HepG2 (cell line): ENCODE measurements at regions not wholly inside any gene's neighbourhood (a gene's known extent, or its start where the extent isn't known, plus 50 kb on each side); places are given as distances from the start of the nearest gene placed in this dataset.
A peak's percentile ranks its signal among the peaks of the same experiment; 100 is the strongest.

Experiments
- RELA ChIP-seq: sonication (generic); formaldehyde crosslinking; IDR thresholded peaks from 2 replicates; pipeline ENCODE4 v1.4.0; 2020; ENCODE audit warnings: missing genetic modification reagents
- SNAPC4 ChIP-seq: sonication (generic); formaldehyde crosslinking; IDR thresholded peaks from 2 replicates; pipeline ENCODE4 v1.4.0; 2020; ENCODE audit warnings: mild to moderate bottlenecking, missing genetic modification reagents
- WIZ ChIP-seq: sonication (generic); formaldehyde crosslinking; IDR thresholded peaks from 2 replicates; pipeline ENCODE4 v1.5.1; 2020; ENCODE audit warnings: mild to moderate bottlenecking, missing genetic modification reagents
- XBP1 ChIP-seq: sonication (generic); formaldehyde crosslinking; IDR thresholded peaks from 2 replicates; pipeline ENCODE4 v1.5.0; 2020; ENCODE audit warnings: missing genetic modification reagents
- ZC3H4 ChIP-seq: sonication (generic); formaldehyde crosslinking; IDR thresholded peaks from 2 replicates; pipeline ENCODE4 v1.4.0; 2020; ENCODE audit warnings: missing genetic modification reagents, borderline replicate concordance
- ZFYVE20 ChIP-seq: sonication (generic); formaldehyde crosslinking; IDR thresholded peaks from 2 replicates; pipeline ENCODE4 v1.8.0; 2023; ENCODE audit warnings: low read depth, mild to moderate bottlenecking, moderate library complexity, missing genetic modification reagents, borderline replicate concordance
- ZHX2 ChIP-seq, 2 experiments: sonication (generic) in 1 of 2; formaldehyde crosslinking in 1 of 2; IDR thresholded peaks; 2 replicates each; pipeline versions ENCODE4 v1.6.1 to v1.9.0; 2014 to 2022; ENCODE audit warnings: antibody characterized with exemption in 1 of 2, borderline replicate concordance in 1 of 2, inconsistent platforms in 1 of 2, low read depth in 1 of 2, missing genetic modification reagents in 1 of 2
- ZNF354B ChIP-seq: sonication (generic); formaldehyde crosslinking; IDR thresholded peaks from 2 replicates; pipeline ENCODE4 v1.8.0; 2022; ENCODE audit warnings: mild to moderate bottlenecking, missing genetic modification reagents
- ZNF703 ChIP-seq: sonication (generic); formaldehyde crosslinking; IDR thresholded peaks from 2 replicates; pipeline ENCODE4 v1.5.1; 2020; ENCODE audit warnings: missing genetic modification reagents, mild to moderate bottlenecking, moderate library complexity, borderline replicate concordance
- TF ChIP-seq, protein P1 (sequence below): sonication (generic); formaldehyde crosslinking; IDR thresholded peaks from one replicate; pipeline ENCODE4 v1.5.1; 2020; ENCODE audit warnings: mild to moderate bottlenecking, missing genetic modification reagents; ENCODE audit errors: not compliant biosample characterization

- TF ChIP-seq RELA (CRISPR knock-in tag) (no peak), ZNF354B (CRISPR knock-in tag) (no peak), WIZ (CRISPR knock-in tag) (0 out of 2 replicates have a peak, but pooled peaks have one; percentile 22), SNAPC4 (no peak), ZC3H4 (CRISPR knock-in tag) (no peak), ZFYVE20 (no peak), XBP1 (no peak), ZHX2 (IDR thresholded peaks at IDR 0.05; ENCODE audit: low read depth) (no peak), ZHX2 (CRISPR knock-in tag; IDR thresholded peaks at IDR 0.05; ENCODE audit: borderline replicate concordance) (no peak), ZNF703 (CRISPR knock-in tag) (no peak)
- TF ChIP-seq, protein P1, sequence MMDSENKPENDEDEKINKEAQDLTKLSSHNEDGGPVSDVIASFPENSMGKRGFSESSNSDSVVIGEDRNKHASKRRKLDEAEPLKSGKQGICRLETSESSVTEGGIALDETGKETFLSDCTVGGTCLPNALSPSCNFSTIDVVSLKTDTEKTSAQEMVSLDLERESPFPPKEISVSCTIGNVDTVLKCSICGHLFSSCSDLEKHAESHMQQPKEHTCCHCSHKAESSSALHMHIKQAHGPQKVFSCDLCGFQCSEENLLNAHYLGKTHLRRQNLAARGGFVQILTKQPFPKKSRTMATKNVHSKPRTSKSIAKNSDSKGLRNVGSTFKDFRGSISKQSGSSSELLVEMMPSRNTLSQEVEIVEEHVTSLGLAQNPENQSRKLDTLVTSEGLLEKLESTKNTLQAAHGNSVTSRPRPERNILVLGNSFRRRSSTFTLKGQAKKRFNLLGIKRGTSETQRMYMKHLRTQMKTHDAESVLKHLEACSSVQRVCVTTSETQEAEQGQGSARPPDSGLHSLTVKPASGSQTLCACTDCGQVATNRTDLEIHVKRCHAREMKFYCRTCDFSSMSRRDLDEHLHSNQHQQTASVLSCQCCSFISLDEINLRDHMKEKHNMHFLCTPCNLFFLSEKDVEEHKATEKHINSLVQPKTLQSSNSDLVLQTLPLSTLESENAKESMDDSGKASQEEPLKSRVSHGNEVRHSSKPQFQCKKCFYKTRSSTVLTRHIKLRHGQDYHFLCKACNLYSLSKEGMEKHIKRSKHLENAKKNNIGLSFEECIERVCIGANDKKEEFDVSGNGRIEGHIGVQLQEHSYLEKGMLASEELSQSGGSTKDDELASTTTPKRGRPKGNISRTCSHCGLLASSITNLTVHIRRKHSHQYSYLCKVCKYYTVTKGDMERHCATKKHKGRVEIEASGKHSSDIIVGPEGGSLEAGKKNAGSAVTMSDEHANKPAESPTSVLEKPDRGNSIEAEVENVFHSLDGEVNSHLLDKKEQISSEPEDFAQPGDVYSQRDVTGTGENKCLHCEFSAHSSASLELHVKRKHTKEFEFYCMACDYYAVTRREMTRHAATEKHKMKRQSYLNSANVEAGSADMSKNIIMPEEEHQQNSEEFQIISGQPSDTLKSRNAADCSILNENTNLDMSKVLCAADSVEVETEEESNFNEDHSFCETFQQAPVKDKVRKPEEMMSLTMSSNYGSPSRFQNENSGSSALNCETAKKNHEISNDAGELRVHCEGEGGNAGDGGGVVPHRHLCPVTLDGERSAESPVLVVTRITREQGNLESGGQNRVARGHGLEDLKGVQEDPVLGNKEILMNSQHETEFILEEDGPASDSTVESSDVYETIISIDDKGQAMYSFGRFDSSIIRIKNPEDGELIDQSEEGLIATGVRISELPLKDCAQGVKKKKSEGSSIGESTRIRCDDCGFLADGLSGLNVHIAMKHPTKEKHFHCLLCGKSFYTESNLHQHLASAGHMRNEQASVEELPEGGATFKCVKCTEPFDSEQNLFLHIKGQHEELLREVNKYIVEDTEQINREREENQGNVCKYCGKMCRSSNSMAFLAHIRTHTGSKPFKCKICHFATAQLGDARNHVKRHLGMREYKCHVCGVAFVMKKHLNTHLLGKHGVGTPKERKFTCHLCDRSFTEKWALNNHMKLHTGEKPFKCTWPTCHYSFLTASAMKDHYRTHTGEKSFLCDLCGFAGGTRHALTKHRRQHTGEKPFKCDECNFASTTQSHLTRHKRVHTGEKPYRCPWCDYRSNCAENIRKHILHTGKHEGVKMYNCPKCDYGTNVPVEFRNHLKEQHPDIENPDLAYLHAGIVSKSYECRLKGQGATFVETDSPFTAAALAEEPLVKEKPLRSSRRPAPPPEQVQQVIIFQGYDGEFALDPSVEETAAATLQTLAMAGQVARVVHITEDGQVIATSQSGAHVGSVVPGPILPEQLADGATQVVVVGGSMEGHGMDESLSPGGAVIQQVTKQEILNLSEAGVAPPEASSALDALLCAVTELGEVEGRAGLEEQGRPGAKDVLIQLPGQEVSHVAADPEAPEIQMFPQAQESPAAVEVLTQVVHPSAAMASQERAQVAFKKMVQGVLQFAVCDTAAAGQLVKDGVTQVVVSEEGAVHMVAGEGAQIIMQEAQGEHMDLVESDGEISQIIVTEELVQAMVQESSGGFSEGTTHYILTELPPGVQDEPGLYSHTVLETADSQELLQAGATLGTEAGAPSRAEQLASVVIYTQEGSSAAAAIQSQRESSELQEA (CRISPR knock-in tag) = no peak
Observed at GRCh38 chr7:67553378-67553777, 556.7 kb downstream of the TYW1 start (continued).
